NOMO-1 (cell line): ENCODE measurements at regions not wholly inside any gene's neighbourhood (a gene's known extent, or its start where the extent isn't known, plus 50 kb on each side); places are given as distances from the start of the nearest gene placed in this dataset.

ENCODE experiments used
- DNase-seq, 2 experiments: peaks; one replicate each; lab custom pipeline; 2025; ENCODE audit not compliant: unreplicated experiment in 2 of 2; lab: John Stamatoyannopoulos, UW

DNA sequence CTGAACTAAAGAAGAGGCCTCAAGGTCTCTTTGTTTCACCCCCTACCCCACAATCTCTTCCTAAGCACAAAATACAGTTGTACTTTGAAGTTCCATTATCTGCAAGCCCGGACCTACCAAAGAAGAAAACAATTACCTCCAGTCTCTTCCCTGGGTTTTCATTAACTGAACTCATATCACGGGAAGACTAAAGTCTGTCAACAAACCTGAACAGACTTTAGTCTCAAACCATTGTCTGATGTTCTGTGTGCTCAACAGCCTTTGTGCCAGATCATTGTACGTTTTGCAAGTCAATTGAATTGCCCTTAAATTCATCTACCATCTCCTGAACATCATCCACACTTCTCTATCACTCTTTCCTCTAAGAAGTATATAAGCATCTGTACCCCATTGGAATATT lies 1021.9 kb upstream of the CDH2 start:
- DNase-seq, result no peak

DNA sequence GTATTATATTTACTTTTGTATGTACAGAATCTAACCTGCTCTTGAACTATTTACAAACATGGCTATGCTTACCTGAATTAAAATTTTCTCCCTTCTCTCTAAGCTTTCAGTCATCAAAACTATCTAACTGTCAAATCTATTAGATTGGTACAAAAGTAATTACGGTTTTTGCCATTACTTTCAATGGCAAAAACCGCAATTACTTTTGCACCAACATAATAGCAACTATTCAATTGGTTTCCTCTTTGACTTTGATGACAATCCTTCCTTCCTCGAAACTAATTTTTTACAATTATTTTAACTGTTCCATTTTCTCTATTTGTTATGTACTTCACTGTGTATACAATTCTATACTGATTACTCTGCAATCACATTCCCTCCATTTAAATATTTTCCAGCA lies 1019.4 kb upstream of the CDH2 start:
- no peak for DNase-seq

DNA sequence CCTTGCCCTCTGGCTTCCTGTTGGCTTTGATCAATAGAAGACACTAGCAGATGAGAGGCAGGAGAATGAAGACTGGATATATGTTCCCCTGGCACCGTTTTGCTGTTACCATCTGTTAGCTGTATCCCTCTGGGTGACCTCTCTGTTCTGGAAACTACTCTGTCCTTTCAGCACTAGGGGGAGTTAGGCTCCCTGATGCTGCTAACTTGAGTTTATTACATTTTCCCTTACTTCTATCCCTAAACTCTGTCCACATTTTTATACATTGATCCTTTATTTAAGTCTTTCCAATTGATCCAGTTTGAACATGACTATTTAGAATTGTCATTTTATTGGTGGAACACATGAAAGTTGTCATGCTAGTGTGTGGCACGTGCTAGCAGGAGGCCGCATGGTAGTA lies 1014.3 kb upstream of the CDH2 start:
- DNase-seq, result no peak

DNA sequence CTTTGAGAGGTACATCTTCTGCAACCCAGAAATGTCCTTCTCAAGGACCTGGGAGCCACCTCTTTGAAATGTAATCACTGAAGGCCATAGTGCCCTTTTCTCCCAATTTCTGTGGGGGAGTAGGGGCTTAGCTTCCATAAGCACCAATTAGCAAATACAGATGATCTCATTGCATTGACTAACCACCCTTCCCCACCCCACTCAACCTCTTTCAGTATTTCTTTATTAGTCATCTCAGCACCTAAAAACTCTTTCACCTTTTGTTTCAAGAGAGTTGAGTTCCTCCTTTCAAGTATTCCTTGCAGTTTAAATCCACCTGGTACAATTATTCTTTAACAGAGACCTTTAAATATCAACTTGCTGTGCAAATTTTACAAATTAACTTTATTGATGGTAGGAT lies 1011.8 kb upstream of the CDH2 start:
- DNase-seq, result no peak

DNA sequence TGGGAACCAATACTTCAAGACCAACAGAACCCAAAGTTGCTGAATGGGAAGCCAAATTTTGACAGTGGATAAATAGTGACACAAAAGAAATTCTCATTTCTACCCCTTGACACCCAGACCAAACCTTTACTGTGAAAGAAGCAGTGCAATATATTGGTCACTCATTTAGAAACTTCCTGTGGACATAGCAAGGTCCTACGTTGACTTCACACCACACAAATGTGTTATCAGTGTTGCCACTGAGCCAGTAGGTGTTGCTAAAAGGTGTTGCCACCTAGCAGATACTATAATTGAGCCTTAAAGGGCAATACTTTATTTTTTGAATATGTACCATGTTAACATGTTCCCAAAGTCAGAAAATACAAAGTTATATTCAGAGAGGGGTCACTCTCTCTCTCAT lies 1008.9 kb upstream of the CDH2 start:
- no peak for DNase-seq

DNA sequence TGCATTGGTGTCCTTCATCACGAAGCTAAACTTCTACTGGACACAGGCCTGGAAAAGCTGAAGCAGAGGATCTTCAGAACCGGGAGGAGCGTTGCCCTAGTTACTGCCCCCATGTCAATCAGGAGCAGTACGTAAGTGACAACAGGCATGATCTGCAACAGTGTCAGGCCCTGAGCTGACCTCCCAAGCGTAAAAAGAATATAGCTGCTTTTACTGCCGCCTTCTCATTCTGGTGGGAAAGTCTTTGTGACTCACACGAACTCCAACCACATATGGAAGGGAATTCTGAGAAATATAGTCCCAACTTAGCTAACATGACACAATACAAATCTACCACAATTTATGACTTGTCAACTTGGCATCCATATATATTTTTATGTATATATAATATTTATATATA lies 1007.7 kb upstream of the CDH2 start:
- no peak for DNase-seq

DNA sequence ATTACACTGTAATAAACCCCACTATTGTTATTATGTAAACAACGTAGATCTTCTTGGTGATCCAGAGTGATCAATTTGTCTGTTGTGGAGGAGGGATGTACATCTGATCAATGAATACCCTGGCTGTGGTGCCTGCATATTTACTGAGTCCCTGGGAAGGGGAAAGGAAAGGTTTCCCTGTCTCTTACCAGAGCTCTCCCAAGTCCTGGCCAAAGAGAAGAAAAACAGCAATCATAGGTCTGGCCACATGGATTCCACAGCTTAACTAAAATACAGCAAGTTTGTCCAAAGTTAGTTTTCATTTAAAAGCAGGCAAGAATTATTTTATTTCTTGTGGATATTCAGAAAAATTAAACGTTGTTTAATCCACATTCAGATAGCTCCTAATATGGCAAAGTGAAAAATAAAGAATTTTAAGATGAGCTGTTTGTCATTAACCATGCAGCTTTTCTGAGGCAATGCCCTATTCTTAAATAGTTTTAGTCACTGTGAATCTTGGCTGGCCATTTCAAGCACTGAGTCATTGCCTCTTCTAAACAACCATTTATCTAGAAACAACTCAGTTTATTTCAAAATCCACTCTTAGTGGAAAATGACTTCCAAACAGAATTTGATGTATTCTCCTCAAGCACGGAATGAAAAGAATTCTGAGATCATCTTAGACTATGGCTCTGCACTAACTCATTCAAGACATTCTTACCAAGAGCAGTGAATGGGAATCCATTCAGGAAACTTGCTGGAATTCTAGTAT lies 1004.4 kb upstream of the CDH2 start:
- DNase-seq, result no peak

DNA sequence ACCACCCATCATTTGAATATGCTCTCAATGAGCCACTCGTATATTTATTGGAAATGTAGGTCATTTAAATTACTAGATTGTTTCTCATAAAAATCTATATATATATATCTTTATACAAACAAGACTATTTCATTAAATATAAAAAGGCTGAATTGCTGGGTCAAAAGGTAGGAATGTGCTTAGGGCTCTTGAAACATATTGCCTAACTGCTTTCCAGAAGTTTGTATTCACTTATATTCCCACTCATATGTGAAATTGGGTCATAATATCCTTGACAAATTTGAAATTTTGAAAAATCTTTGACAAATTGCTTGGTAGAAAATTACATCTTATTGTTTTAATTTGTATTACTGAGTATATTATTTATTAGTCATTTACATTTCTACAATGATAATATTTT lies 999.8 kb upstream of the CDH2 start:
- no peak for DNase-seq

DNA sequence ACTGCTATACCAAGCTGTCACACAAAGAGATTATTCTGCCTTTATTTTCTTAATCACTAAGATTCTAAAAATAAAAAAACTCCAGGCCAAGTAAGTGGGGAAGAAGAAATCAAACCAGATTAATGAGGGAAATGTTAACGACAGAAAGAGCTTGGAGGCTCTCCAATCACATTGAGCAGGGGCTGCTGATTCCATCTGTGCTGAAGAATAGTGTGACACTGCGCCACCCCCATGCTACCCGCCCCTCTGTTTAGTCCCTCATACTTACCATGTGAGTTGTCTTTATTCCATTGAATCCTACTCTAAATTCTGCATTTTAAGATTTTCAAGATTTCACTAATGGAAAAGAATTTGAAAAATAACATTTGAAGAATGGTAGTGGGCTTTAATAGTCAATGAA lies 998.0 kb upstream of the CDH2 start:
- no peak for DNase-seq

DNA sequence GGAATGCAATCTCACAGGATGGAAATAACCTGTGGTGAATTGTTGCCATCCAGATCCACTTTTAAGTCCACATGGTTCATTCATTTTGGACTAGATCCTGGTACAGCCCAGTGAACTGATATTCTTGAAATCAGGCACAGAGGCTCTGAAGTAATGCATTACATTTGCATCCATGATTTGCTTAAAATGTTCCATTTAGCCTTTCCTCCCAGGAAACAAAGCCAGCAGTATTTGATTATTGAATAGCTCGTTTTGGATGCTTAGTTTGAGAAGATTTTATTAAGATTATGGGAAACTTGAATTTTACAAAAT lies 995.8 kb upstream of the CDH2 start:
- DNase-seq, result no peak

DNA sequence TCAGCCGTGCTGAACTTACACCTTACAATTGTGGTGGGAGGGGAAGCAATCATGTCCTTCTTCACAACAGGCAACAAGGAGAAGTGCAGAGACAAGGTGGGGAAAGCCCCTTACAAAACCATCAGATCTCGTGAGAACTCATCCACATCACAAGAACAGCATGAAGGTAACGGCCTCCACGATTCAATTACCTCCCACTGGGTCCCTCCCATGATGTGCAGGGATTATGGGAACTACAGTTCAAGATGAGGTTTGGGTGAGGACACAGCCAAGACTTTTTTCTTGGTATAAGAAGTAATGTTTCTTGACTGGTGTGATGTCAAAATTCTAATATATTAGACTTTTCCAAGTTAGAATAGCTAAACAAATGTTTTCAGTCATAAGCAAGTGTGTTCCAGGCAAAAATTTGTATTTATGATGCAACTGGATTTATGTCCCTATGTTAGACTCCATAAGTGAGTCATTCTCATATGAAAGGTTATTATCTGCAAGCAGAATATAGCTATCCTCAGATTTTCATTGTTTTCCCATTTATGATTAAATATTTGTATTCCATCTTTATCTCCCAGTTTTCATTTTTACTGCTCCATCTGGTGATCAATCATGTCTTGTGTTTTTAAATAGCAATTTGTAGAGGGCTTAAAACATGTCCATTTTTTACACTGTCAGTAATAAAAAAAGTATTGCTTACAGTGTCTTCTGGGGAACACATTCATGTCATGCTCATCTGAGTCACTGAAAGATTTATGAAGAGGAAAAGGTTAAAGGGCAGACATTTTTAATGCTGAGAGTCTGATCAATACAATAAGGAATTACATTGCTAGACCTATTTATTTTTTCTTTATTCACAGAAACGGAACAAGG lies 995.2 kb upstream of the CDH2 start:
- no peak for DNase-seq

DNA sequence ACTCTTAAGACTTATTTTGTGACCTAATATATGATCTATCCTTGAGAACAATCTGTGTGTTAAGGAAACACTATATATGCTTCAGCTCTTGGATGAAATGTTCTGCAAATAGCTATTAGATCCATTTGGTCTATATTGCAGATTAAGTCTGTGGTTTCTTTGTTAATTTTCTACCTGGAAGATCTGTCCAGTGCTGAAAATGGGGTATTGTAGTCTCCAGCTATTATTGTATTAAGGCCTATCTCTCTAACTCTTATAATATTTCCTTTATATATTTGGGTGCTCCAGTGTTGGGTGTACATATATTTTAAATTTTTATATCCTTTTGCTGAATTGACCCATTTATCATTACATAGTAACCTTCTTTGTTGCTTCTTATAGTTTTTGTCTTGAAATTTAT lies 992.7 kb upstream of the CDH2 start:
- DNase-seq, result no peak

DNA sequence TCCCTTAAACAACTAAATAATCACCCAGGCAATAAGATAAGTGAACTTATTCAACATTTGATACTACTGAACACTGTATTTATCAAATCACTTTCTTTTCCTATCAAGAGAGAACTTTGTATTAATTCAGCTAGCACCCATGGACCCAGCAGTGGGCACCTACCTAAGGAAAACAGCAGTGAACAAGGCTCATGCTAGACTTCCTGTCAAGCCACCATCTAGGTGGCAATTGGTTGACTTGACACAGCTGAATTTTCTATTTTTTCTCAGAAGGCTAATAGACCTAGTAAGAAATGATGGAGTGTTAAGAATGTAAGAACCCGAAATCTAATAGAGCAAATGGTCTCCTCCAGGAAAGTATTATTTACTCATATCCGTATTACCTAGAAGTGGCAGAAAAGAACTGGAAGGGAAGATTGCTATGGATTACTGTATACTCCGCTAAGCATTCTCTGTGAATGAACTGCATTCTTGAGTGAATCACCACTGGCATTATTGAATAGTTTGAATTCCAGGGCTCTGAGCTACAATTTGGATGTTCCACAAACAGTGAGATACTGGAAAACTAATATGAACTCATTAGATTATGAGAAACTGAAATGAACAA lies 988.2 kb upstream of the CDH2 start:
- DNase-seq, result no peak

DNA sequence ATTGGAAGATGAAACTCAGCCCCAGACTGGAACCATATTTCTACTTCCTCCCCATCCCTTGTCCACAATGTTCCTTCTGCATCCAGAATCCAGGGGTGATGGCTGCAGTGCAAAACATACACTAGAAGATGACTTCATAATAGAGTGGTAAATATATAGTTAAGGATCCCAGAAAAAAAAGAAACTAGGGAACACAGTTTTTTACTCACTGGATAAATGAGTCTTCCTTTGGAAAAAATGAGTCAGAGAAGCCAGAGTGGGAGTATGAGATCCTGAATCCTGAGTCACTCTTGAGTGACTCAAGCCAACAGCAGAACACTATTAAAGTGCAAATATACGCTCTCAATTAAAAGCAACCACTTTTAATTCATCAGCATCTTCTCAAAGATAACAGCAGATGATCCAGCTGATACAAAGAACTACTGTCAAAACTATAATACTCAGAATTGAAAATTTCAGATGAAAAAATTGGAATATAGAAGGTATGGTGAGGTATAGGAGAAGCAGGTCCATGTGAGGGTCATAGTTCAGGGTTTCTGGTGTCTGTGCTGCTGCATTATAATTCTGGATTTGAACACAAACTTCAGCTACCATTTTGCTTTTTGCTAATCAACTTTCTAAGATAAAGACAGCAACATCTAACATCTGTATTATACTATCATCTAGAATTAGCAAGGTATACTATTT lies 987.2 kb upstream of the CDH2 start:
- no peak for DNase-seq

DNA sequence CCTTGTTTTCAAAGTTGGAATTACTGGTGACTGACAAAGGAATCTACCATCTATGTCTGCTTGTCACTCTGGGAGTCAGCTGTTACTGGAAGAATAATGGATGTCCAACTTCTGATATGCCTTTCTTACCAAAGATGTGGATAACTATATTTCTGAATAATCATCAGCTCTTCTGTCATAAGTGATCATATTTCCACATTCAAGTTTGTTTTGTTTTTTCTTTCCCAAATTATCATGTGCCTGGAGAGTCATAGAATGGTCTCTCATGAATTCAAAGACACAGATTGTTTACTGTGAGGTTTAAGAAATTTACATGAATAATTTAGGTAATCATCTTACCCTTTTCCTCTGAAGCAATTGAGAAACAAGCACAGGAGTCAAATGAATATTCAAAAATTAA lies 986.7 kb upstream of the CDH2 start:
- no peak for DNase-seq

DNA sequence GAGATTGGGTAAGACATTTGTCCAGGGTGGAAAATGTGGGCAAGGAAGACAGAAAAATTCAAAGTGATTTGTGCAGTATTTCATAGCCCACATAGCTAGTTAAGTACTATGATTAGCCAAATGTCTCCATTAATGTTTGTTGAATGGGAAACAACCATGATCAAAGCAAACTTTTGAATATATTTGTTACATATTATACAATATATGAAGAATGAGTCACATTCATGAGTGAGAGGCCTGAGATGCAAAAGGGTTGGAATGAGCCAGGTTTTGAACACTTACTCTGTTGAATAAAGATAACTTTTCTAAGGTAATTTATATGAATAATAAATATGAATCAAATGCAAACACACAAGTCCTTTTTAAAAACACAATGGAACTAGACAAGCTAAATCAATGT lies 984.5 kb upstream of the CDH2 start:
- DNase-seq, result no peak

DNA sequence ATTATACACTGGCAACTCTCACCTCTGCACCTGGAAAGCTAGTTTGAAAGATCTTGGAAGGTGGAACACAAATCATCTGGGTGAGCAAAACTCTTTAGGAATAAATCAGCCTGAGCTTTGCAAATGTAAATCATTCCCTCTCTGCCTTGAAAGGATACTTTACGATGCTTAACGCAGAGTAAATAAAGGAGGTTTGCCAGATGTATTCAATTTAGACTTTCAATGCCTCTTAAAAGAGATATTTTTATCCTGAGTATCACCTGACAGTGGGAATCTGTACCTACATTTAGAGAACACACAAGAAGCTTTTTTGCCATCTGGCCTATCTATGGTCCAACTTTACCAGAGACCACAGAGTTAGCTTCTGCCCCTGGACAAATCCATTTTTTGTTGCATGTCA lies 983.2 kb upstream of the CDH2 start:
- DNase-seq, result no peak

DNA sequence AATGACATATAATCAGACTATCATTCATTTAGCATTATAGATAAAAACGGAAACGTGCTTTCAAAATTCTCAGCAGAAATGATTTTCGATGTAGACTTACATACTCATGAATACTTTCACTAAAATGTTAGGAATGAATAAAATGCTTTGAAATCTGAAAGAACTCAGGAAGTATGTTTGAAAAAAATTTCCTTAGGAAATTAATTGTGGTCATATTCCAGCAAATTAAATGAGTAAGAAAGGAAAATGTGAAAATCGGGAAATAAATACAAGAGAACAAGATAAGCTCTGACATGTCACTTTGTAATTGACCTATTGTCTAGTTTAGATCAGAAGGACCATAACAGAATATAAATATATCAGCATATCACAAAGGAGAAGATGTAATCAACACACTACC lies 981.0 kb upstream of the CDH2 start:
- DNase-seq, result no peak

DNA sequence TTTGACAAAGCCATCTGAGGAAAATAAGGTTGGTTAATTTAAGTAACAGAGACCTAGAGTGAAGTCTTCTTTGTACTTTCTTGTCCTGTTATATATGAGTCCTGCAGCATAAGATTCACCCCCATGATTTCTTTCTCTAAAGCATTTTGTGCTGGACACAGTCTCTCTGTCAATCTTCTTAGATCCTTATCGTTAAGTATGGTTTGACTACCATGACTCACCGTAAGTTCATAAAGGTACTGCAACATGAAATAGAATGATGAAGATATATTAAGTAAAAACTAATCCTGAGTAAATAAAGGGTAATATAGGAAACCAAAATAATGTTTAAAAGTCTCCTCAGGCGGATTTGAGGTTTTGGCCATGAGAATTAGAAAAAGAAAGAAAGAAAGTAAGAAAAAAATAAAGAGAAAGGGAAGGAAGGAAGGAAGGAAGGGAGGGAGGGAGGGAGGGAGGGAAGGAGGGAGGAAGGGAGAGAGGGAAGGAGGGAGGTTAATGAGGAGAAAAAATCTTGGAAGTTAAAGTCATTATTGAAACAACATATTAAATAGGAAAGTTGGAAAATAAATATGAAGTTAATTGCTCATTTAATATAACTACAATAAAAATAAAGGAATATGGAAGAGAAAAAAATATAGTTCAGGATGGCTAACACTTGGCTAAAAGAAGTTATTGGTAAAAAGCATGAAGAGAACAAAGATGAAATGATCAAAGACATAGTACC lies 980.3 kb upstream of the CDH2 start:
- no peak for DNase-seq

DNA sequence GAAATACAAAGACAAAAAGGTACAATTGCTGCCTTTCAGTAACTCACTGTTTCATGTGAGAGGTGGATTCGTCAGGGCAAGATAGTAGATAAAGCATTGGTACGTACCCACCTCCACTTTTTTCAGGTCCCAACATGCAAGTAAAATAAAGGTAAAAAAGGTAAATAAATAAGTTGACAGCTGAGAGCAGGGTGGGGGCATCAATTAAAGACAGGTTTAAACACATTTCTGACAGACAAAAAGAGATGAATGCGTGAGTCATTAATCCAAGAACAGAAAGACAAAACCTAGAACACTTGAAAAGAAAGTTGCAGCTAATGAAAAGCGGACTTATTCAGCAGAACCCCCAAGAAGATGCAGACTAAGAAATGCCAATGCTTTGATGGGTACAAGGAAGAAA lies 979.6 kb upstream of the CDH2 start:
- no peak for DNase-seq
